H1 (cell line): ENCODE measurements at regions not wholly inside any gene's neighbourhood (a gene's known extent, or its start where the extent isn't known, plus 50 kb on each side); places are given as distances from the start of the nearest gene placed in this dataset.

Experiments
- CTCF ChIA-PET: fragments of 300-600 bp; sonication (Branson Sonifier 250); formaldehyde crosslinking; loops from one replicate; lab custom pipeline; 2021; ENCODE audit not compliant: partially characterized antibody; lab: Charles Lee
- POLR2A ChIA-PET: fragments of 300-600 bp; sonication (Branson Sonifier 250); formaldehyde crosslinking; loops from one replicate; lab custom pipeline; 2021; ENCODE audit warnings: inconsistent platforms; ENCODE audit not compliant: partially characterized antibody; lab: Charles Lee
- DNase-seq, 2 experiments: peaks; one replicate each; pipeline versions ENCODE4 v3.0.0 to v3.0.0-alpha.2; 2010 to 2022; ENCODE audit warnings: low spot score in 2 of 2, low read depth in 1 of 2, mixed read lengths in 1 of 2
- FAIRE-seq: peaks from 2 replicates; lab custom pipeline; 2011; peaks lifted over from hg19 to GRCh38; lab: Jason Lieb, UNC
- H2AFZ ChIP-seq: 2 replicates; pipeline ENCODE4 v1.8.1; 2012; ENCODE audit warnings: low read length, inconsistent platforms
- H2AK5ac ChIP-seq: 2 replicates; pipeline ENCODE4 v1.6.1; 2013; ENCODE audit warnings: low read depth, low read length
- H2BK120ac ChIP-seq: replicated peaks from 2 replicates; pipeline ENCODE3; 2013; ENCODE audit warnings: low read depth, low read length, inconsistent platforms
- H2BK12ac ChIP-seq: 2 replicates; pipeline ENCODE4 v1.6.1; 2013; ENCODE audit warnings: low read depth, low read length
- H2BK15ac ChIP-seq: 2 replicates; pipeline ENCODE4 v1.6.1; 2013; ENCODE audit warnings: low read length
- H2BK20ac ChIP-seq: 2 replicates; pipeline ENCODE4 v1.6.1; 2013; ENCODE audit warnings: low read length
- H2BK5ac ChIP-seq: 2 replicates; pipeline ENCODE4 v1.6.1; 2013; ENCODE audit warnings: low read depth, low read length
- H3K14ac ChIP-seq: 2 replicates; pipeline ENCODE4 v1.6.1; 2013; ENCODE audit warnings: inconsistent platforms; ENCODE audit not compliant: insufficient read length
- H3K18ac ChIP-seq: 2 replicates; pipeline ENCODE4 v1.6.1; 2013; ENCODE audit warnings: low read length; ENCODE audit errors: extremely low read depth
- H3K23ac ChIP-seq: 2 replicates; pipeline ENCODE4 v1.6.1; 2013; ENCODE audit warnings: inconsistent platforms; ENCODE audit not compliant: insufficient read length
- H3K23me2 ChIP-seq: 2 replicates; pipeline ENCODE4 v1.6.1; 2013; ENCODE audit warnings: low read depth, low read length
- H3K27ac ChIP-seq: 2 replicates; pipeline ENCODE4 v1.6.1; 2011; ENCODE audit warnings: low read depth, low read length, inconsistent platforms
- H3K27me3 ChIP-seq, 4 experiments: replicated peaks in 1 of 4; 1 replicate in 1 of 4; 2 replicates in 3 of 4; pipeline versions ENCODE4 v1.6.1 to v1.8.1; 2011 to 2013; ENCODE audit warnings: low read length in 3 of 4, mild to moderate bottlenecking in 3 of 4, inconsistent platforms in 2 of 4, mixed read lengths in 2 of 4, moderate library complexity in 1 of 4; ENCODE audit not compliant: control insufficient read depth in 3 of 4, insufficient read depth in 3 of 4; ENCODE audit errors: extremely low read depth in 1 of 4
- H3K36me3 ChIP-seq, 4 experiments: 2 replicates each; pipeline versions ENCODE4 v1.6.1 to v1.8.1; 2011 to 2013; ENCODE audit warnings: mild to moderate bottlenecking in 4 of 4, low read length in 3 of 4, moderate library complexity in 2 of 4, control low read depth in 1 of 4, inconsistent platforms in 1 of 4; ENCODE audit not compliant: insufficient read depth in 4 of 4, control insufficient read depth in 2 of 4
- H3K4ac ChIP-seq: replicated peaks from 2 replicates; pipeline ENCODE3; 2013; ENCODE audit warnings: low read length, low read depth, mixed read lengths, inconsistent platforms; ENCODE audit not compliant: insufficient read length
- H3K4me1 ChIP-seq, 4 experiments: replicated peaks in 1 of 4; 1 replicate in 1 of 4; 2 replicates in 3 of 4; pipeline versions ENCODE4 v1.6.1 to v1.8.1; 2011 to 2013; ENCODE audit warnings: low read length in 3 of 4, inconsistent platforms in 2 of 4, mixed read lengths in 1 of 4; ENCODE audit not compliant: insufficient read depth in 4 of 4, control insufficient read depth in 3 of 4
- H3K4me2 ChIP-seq, 2 experiments: 2 replicates each; pipeline versions ENCODE4 v1.6.1 to v1.8.1; 2011 to 2013; ENCODE audit warnings: low read depth in 2 of 2, low read length in 2 of 2, control low read depth in 1 of 2, inconsistent platforms in 1 of 2, mild to moderate bottlenecking in 1 of 2; ENCODE audit not compliant: insufficient read depth in 1 of 2
- H3K4me3 ChIP-seq, 4 experiments: fragments of 200-600, 300-600 bp in 1 of 4; sonication (generic), shearing (Covaris generic), sonication (Bioruptor Twin) in 1 of 4; 2 replicates each; pipeline versions ENCODE4 v1.5.1 to v1.8.1; 2011 to 2016; ENCODE audit warnings: low read length in 4 of 4, low read depth in 3 of 4, control low read depth in 2 of 4, inconsistent platforms in 2 of 4, mild to moderate bottlenecking in 2 of 4, mixed read lengths in 1 of 4, moderate library complexity in 1 of 4; ENCODE audit not compliant: insufficient read depth in 2 of 4; ENCODE audit errors: extremely low read depth in 1 of 4
- H3K56ac ChIP-seq: replicated peaks from 2 replicates; pipeline ENCODE3; 2013; ENCODE audit warnings: low read depth, mild to moderate bottlenecking, mixed read lengths, low read length, inconsistent platforms; ENCODE audit not compliant: insufficient read length
- H3K79me1 ChIP-seq: 2 replicates; pipeline ENCODE4 v1.6.1; 2013; ENCODE audit warnings: low read depth, low read length, control low read depth
- H3K79me2 ChIP-seq, 2 experiments: 2 replicates each; pipeline versions ENCODE4 v1.6.1 to v1.8.1; 2012 to 2013; ENCODE audit warnings: low read length in 2 of 2, mild to moderate bottlenecking in 2 of 2, inconsistent platforms in 1 of 2; ENCODE audit not compliant: insufficient read depth in 2 of 2, control insufficient read depth in 1 of 2
- H3K9ac ChIP-seq, 4 experiments: replicated peaks in 1 of 4; 1 replicate in 1 of 4; 2 replicates in 3 of 4; pipeline versions ENCODE4 v1.6.1 to v1.8.1; 2011 to 2013; ENCODE audit warnings: low read depth in 3 of 4, low read length in 3 of 4, control low read depth in 2 of 4, mild to moderate bottlenecking in 2 of 4, moderate library complexity in 2 of 4, inconsistent platforms in 1 of 4; ENCODE audit errors: extremely low read depth in 1 of 4
- H3K9me3 ChIP-seq, 2 experiments: 2 replicates each; pipeline versions ENCODE4 v1.6.1 to v1.8.1; 2012 to 2013; ENCODE audit warnings: mild to moderate bottlenecking in 2 of 2, moderate library complexity in 2 of 2, control low read depth in 1 of 2, inconsistent platforms in 1 of 2, low read depth in 1 of 2, low read length in 1 of 2, mixed read lengths in 1 of 2; ENCODE audit not compliant: insufficient read depth in 2 of 2
- H4K20me1 ChIP-seq, 2 experiments: replicated peaks in 1 of 2; 2 replicates each; pipeline versions ENCODE3 to v1.8.1; 2011 to 2013; ENCODE audit warnings: inconsistent platforms in 2 of 2, low read length in 2 of 2, mild to moderate bottlenecking in 1 of 2; ENCODE audit not compliant: insufficient read depth in 2 of 2, control insufficient read depth in 1 of 2
- H4K5ac ChIP-seq: 2 replicates; pipeline ENCODE4 v1.6.1; 2013; ENCODE audit warnings: low read length, low read depth, mixed read lengths, inconsistent platforms; ENCODE audit not compliant: insufficient read length
- H4K8ac ChIP-seq: 2 replicates; pipeline ENCODE4 v1.8.0; 2013; ENCODE audit warnings: mild to moderate bottlenecking, moderate library complexity, low read length, inconsistent platforms; ENCODE audit not compliant: insufficient read depth; ENCODE audit errors: extremely low read depth
- H4K91ac ChIP-seq: replicated peaks from 2 replicates; pipeline ENCODE3; 2013; ENCODE audit warnings: low read length, mixed read lengths, inconsistent platforms; ENCODE audit not compliant: insufficient read length
- CREB1 ChIP-seq: IDR thresholded peaks from 2 replicates; pipeline ENCODE4 v1.6.1; 2012; ENCODE audit warnings: inconsistent platforms
- EP300 ChIP-seq, 2 experiments: IDR thresholded peaks; 1 replicate in 1 of 2; 2 replicates in 1 of 2; pipeline ENCODE4 v1.6.1; 2011 to 2012; ENCODE audit warnings: low read depth in 2 of 2, low read length in 2 of 2, mild to moderate bottlenecking in 2 of 2, borderline replicate concordance in 1 of 2, inconsistent platforms in 1 of 2, moderate library complexity in 1 of 2
- FOSL1 ChIP-seq: IDR thresholded peaks from 2 replicates; pipeline ENCODE4 v1.6.1; 2011; ENCODE audit warnings: mild to moderate bottlenecking, low read depth, low read length, moderate library complexity; ENCODE audit not compliant: insufficient read depth
- GTF2F1 ChIP-seq: IDR thresholded peaks from 2 replicates; pipeline ENCODE4 v1.6.1; 2012; ENCODE audit warnings: low read depth, low read length, improper control_type of control experiment, borderline replicate concordance
- NANOG ChIP-seq: IDR thresholded peaks from 2 replicates; pipeline ENCODE4 v1.6.1; 2011; ENCODE audit warnings: low read length, low read depth, mild to moderate bottlenecking, inconsistent platforms; ENCODE audit not compliant: insufficient read depth, poor library complexity, severe bottlenecking
- NRF1 ChIP-seq: IDR thresholded peaks from 2 replicates; pipeline ENCODE4 v1.6.1; 2011; ENCODE audit warnings: mild to moderate bottlenecking, low read depth, low read length, improper control_type of control experiment
- USF2 ChIP-seq: IDR thresholded peaks from 2 replicates; pipeline ENCODE4 v1.6.1; 2011; ENCODE audit warnings: low read length, improper control_type of control experiment
- ZNF274 ChIP-seq: IDR thresholded peaks from 2 replicates; pipeline ENCODE4 v1.7.0; 2012; ENCODE audit warnings: low read length, borderline replicate concordance; ENCODE audit errors: extremely low read depth
- WGBS, 2 experiments: shearing (Covaris generic) in 1 of 2; methylation state at CpG; one replicate each; pipeline versions ENCODE4 v1.1.6 to v1.1.7; 2013 to 2015; ENCODE audit warnings: low lambda C conversion rate in 2 of 2, mixed read lengths in 2 of 2, inconsistent platforms in 1 of 2, low coverage in 1 of 2, missing lambda C conversion rate in 1 of 2; ENCODE audit not compliant: insufficient replicate concordance in 2 of 2, insufficient coverage in 1 of 2, insufficient read length in 1 of 2; ENCODE audit errors: extremely low coverage in 1 of 2, missing lambda C conversion rate in 1 of 2; 5-methylcytosine and 5-hydroxymethylcytosine counted together

- WGBS, 2 experiments = 92% methylated on average over 2 of the region's 2 CpGs; no CpG with 5 or more reads in 1 of the 2 experiments
These were observed 487.8 kb upstream of the SPRY2 start for GRCh38 chr13:80828759-80829158.

More at GRCh38 chr13:80828759-80829158, 487.8 kb upstream of the SPRY2 start:
- no peak overlapping the region for H3K4me3 ChIP-seq
- no peak overlapping the region for H2BK15ac ChIP-seq
- no peak overlapping the region for H2AK5ac ChIP-seq
- no peak overlapping the region for H4K5ac ChIP-seq
- H3K4ac ChIP-seq = no peak overlapping the region
- H2BK5ac ChIP-seq = no peak overlapping the region
- no peak overlapping the region for H2AFZ ChIP-seq
- no peaks in the 10 kb centered on the region for H3K79me2 ChIP-seq
- H2BK12ac ChIP-seq = no peak overlapping the region
- H3K9me3 ChIP-seq = peaks cover 2 to 9% of the 10 kb centered on the region in 2 experiments
- H3K18ac ChIP-seq = no peak overlapping the region
- H3K79me1 ChIP-seq = no peaks in the 10 kb centered on the region
- no peak overlapping the region for H3K9ac ChIP-seq
- no peak overlapping the region for H4K8ac ChIP-seq
- H3K14ac ChIP-seq = no peak overlapping the region
- CTCF ChIA-PET = interaction anchor here (1.0 kb wide), 1 partner anchor 38 kb away, joined by 3 read pairs; no protein-coding TSS in a partner anchor
- no peak overlapping the region for H3K23ac ChIP-seq
- H3K27ac ChIP-seq = no peak overlapping the region
- H3K27me3 ChIP-seq = no peaks in the 10 kb centered on the region
- no peaks in the 10 kb centered on the region for H4K20me1 ChIP-seq
- no peak overlapping the region for H3K4me2 ChIP-seq
- TF ChIP-seq NANOG = no peak
- no peak for TF ChIP-seq GTF2F1
- TF ChIP-seq FOSL1 = no peak
- TF ChIP-seq ZNF274 = no peak
- no peak for TF ChIP-seq EP300 (IDR thresholded peaks at IDR 0.05; ENCODE audit: borderline replicate concordance in 1 of 2, low read depth in 2 of 2, low read length in 2 of 2)
- TF ChIP-seq CREB1 = no peak
- no peak for TF ChIP-seq NRF1
- no peak for TF ChIP-seq USF2
- TF ChIP-seq, all 59 proteins: peak for 0
- POLR2A ChIA-PET = no interaction called here
- Histone ChIP-seq H3K36me3 (no peaks in the 10 kb centered on the region; a peak in 1 of 8 replicates), H2BK20ac (no peak overlapping the region), H2BK120ac (no peak overlapping the region), H3K4me1 (no peaks in the 10 kb centered on the region), H3K23me2 (no peaks in the 10 kb centered on the region), H3K56ac (no peak overlapping the region), H4K91ac (no peak overlapping the region)
- DNase-seq = no peak
- no peak for FAIRE-seq
